Ramos (cell line): ENCODE measurements at regions not wholly inside any gene's neighbourhood (a gene's known extent, or its start where the extent isn't known, plus 50 kb on each side); places are given as distances from the start of the nearest gene placed in this dataset.

ENCODE experiments used
- in situ Hi-C: fragments of 300-500 bp; cut with MboI; formaldehyde crosslinking; loops from one replicate; pipeline ENCODE4 v1.14.3; 2022; ENCODE audit warnings: low sequenced_read_pairs; ENCODE audit not compliant: unreplicated experiment

GRCh38 chr18:26745288-26746181 is 120.0 kb downstream of the AQP4 start:
- in situ Hi-C loops: no loop called here

GRCh38 chr18:26741758-26742157 is 123.7 kb downstream of the AQP4 start:
- in situ Hi-C loops: no loop called here

- in situ Hi-C loops: no loop called here
Measured at GRCh38 chr18:26741048-26741447, 124.5 kb downstream of the AQP4 start.

GRCh38 chr18:26740396-26740795 is 125.1 kb downstream of the AQP4 start:
- in situ Hi-C loops: no loop called here

- in situ Hi-C loops: no loop called here
Measured at GRCh38 chr18:26738706-26739105, 126.8 kb downstream of the AQP4 start.

GRCh38 chr18:26736301-26736700 is 129.2 kb downstream of the AQP4 start:
- in situ Hi-C loops: no loop called here

- in situ Hi-C loops: no loop called here
Measured at GRCh38 chr18:26734760-26735159, 130.7 kb downstream of the AQP4 start.

GRCh38 chr18:26729449-26729848 is 136.1 kb downstream of the AQP4 start:
- in situ Hi-C loops: no loop called here

- in situ Hi-C loops: no loop called here
Measured at GRCh38 chr18:26729008-26729407, 136.5 kb downstream of the AQP4 start.

GRCh38 chr18:26723981-26724380 is 141.5 kb downstream of the AQP4 start:
- in situ Hi-C loops: no loop called here

GRCh38 chr18:26722565-26722931 is 143.0 kb downstream of the AQP4 start:
- in situ Hi-C loops: no loop called here

- in situ Hi-C loops: no loop called here
Measured at GRCh38 chr18:26721854-26722564, 143.5 kb downstream of the AQP4 start.

- in situ Hi-C loops: no loop called here
Measured at GRCh38 chr18:26719896-26720295, 145.6 kb downstream of the AQP4 start.

GRCh38 chr18:26717123-26717719 is 148.3 kb downstream of the AQP4 start:
- in situ Hi-C loops: no loop called here

- in situ Hi-C loops: no loop called here
Measured at GRCh38 chr18:26714739-26715138, 150.8 kb downstream of the AQP4 start.

- in situ Hi-C loops: no loop called here
Measured at GRCh38 chr18:26711756-26712155, 153.8 kb downstream of the AQP4 start.

- in situ Hi-C loops: no loop called here
Measured at GRCh38 chr18:26710470-26711096, 154.9 kb downstream of the AQP4 start.

- in situ Hi-C loops: no loop called here
Measured at GRCh38 chr18:26709897-26710296, 155.6 kb downstream of the AQP4 start.

- in situ Hi-C loops: no loop called here
Measured at GRCh38 chr18:26708806-26709716, 156.4 kb downstream of the AQP4 start.

GRCh38 chr18:26706911-26707351 is 158.6 kb downstream of the AQP4 start:
- in situ Hi-C loops: no loop called here
